ENCODE measurements at regions not wholly inside any gene's neighbourhood (a gene's known extent, or its start where the extent isn't known, plus 50 kb on each side); places are given as distances from the start of the nearest gene placed in this dataset.
"Not testable (repeated sequence)": the region's sequence is repeated elsewhere in the genome, so short reads cannot be mapped to it uniquely, and the experiment has no call there.

GRCh38 chr14:30020687-30021086 lies 93.0 kb upstream of the PRKD1 start:
- no peak for DNase-seq
- no peaks in the 10 kb centered on the region for H3K36me3 ChIP-seq
- H3K4me1 ChIP-seq: no peaks in the 10 kb centered on the region
- WGBS, 5 donors: 86 to 98% (median 94%) methylated on average over 1 of the region's 1 CpG
- no peaks in the 10 kb centered on the region for H3K27me3 ChIP-seq
- TF ChIP-seq EP300 (IDR thresholded peaks at IDR 0.05): no peak
- no peak for TF ChIP-seq POLR2AphosphoS5 (IDR thresholded peaks at IDR 0.05)
- TF ChIP-seq POLR2A (IDR thresholded peaks at IDR 0.05): no peak
- TF ChIP-seq CTCF (IDR thresholded peaks at IDR 0.05): no peak
- no peak overlapping the region for H3K27ac ChIP-seq
- H3K9me3 ChIP-seq: peaks cover 0 to 11% (median 5%) of the 10 kb centered on the region in 4 donors
- H3K4me3 ChIP-seq: no peak overlapping the region
- intact Hi-C loops (cut with DNase I; ENCODE audit: low total_unique reads): no loop called here

GRCh38 chr14:30023350-30023749 lies 95.7 kb upstream of the PRKD1 start:
- WGBS, 5 donors: 91 to 94% (median 94%) methylated on average over 5 of the region's 5 CpGs
- H3K36me3 ChIP-seq; H3K4me1 ChIP-seq; H3K4me3 ChIP-seq; intact Hi-C loops (cut with DNase I; ENCODE audit: low total_unique reads); DNase-seq; H3K27me3 ChIP-seq; H3K27ac ChIP-seq: not testable (repeated sequence)
- peaks cover 0 to 11% (median 5%) of the 10 kb centered on the region in 4 donors for H3K9me3 ChIP-seq

- H3K36me3 ChIP-seq: no peaks in the 10 kb centered on the region
- TF ChIP-seq POLR2AphosphoS5 (IDR thresholded peaks at IDR 0.05) (no peak), EP300 (IDR thresholded peaks at IDR 0.05) (no peak), CTCF (IDR thresholded peaks at IDR 0.05) (no peak), POLR2A (IDR thresholded peaks at IDR 0.05) (no peak)
- 52 to 72% (median 65%) methylated on average over 1 of the region's 1 CpG for WGBS, 5 donors
- no peak for DNase-seq
- H3K4me1 ChIP-seq: no peaks in the 10 kb centered on the region
- no peaks in the 10 kb centered on the region for H3K27me3 ChIP-seq
- intact Hi-C loops (cut with DNase I; ENCODE audit: low total_unique reads): no loop called here
- H3K27ac ChIP-seq: no peak overlapping the region
- peaks cover 0 to 18% (median 5%) of the 10 kb centered on the region in 4 donors for H3K9me3 ChIP-seq
- no peak overlapping the region for H3K4me3 ChIP-seq
Measured at GRCh38 chr14:30034152-30034551, 106.5 kb upstream of the PRKD1 start.

GRCh38 chr14:30035361-30035760 lies 107.7 kb upstream of the PRKD1 start:
- TF ChIP-seq POLR2AphosphoS5 (IDR thresholded peaks at IDR 0.05) (no peak), EP300 (IDR thresholded peaks at IDR 0.05) (no peak), POLR2A (IDR thresholded peaks at IDR 0.05) (no peak), CTCF (IDR thresholded peaks at IDR 0.05) (no peak)
- no peak for DNase-seq
- Histone ChIP-seq H3K27ac (no peak overlapping the region), H3K4me1 (no peaks in the 10 kb centered on the region), H3K9me3 (peaks cover 0 to 7% (median 2%) of the 10 kb centered on the region in 4 donors), H3K36me3 (no peaks in the 10 kb centered on the region), H3K4me3 (no peak overlapping the region), H3K27me3 (no peaks in the 10 kb centered on the region)
- WGBS, 5 donors: 67 to 82% (median 77%) methylated on average over 1 of the region's 1 CpG
- intact Hi-C loops (cut with DNase I; ENCODE audit: low total_unique reads): no loop called here

- H3K4me1 ChIP-seq: no peaks in the 10 kb centered on the region
- WGBS, 5 donors: 79 to 84% (median 81%) methylated on average over 5 of the region's 5 CpGs
- no peaks in the 10 kb centered on the region for H3K27me3 ChIP-seq
- H3K36me3 ChIP-seq: no peaks in the 10 kb centered on the region
- TF ChIP-seq CTCF (IDR thresholded peaks at IDR 0.05) (no peak), EP300 (IDR thresholded peaks at IDR 0.05) (no peak), POLR2AphosphoS5 (IDR thresholded peaks at IDR 0.05) (no peak), POLR2A (IDR thresholded peaks at IDR 0.05) (no peak)
- H3K9me3 ChIP-seq: no peaks in the 10 kb centered on the region
- no peak overlapping the region for H3K4me3 ChIP-seq
- intact Hi-C loops (cut with DNase I; ENCODE audit: low total_unique reads): no loop called here
- no peak for DNase-seq
- no peak overlapping the region for H3K27ac ChIP-seq
Measured at GRCh38 chr14:30045720-30046119, 118.1 kb upstream of the PRKD1 start.

All from stomach (tissue), 8 donors.